NCI-H2171 treated with DMSO at 0.1 percent for 48 hours (cell line): ENCODE measurements at regions not wholly inside any gene's neighbourhood (a gene's known extent, or its start where the extent isn't known, plus 50 kb on each side); places are given as distances from the start of the nearest gene placed in this dataset.
A peak's percentile ranks its signal among the peaks of the same experiment; 100 is the strongest.

Experiments used
- DNase-seq: peaks from one replicate; lab custom pipeline; 2025; lab: John Stamatoyannopoulos, UW

DNA sequence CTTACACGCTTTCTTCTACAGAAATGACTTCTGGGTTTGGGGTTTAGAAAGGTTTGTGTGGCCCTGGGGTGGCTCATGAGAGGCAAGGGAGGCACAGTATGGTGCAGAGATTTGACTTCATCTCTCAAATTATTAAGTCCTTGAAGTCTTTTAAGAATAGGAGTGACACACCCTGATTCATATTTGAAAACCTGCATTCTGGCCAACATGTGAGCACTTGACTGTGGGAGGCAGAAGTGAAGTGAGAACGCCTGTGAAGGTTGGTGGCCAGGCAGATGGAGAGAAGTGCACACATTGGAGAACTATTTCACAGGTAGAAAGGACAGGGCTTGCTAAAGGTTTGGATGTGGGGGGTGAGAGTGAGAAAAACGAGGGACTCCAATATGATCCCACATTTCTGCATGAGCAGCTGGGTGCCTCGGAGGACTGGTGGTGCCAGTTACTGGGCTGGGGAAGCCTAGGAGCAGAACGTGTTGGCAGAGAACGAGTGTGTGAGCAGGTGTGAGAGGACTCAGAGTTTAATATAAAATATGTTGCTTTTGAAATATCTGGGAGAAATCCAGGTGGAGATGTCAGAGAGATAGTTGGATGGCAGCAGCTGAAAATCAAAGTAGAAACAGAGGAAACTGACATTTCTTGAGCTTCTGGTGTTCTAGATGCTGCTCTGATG, 240.0 kb upstream of the ADAMTSL1 start:
- no peak for DNase-seq

DNA sequence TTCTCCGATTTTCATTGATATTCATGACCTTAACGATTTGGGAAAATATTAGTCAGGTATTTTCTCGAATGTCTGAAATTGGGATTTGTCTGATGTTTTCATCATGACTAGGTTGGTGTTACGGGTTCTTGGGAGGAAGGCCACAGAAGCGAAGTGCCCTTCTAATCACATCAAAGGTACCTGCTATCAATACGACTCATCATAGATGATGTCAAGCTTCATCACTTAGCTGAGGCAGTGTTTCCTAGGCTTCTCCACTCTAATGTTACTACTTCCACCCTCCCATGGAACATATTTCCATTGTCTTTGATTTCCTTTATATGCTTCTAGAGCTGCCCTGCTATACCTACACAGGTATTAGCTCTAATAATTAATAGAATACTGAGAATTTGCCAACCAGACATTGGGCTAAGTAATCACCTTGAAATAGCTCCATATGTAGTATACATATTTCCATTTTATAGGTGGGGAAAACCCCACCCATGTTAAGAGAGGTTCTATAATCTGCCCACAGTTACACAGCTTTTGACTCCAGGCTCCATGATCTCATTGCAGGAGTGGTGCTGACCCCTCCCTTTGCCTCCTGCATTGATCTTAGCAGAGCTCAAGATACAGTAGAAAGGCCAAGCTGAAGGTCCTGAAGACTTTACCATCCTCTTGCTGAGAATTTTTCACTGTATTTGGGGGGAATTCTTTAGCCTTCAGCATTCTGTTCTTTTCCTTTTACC, 238.6 kb upstream of the ADAMTSL1 start:
- no peak for DNase-seq

DNA sequence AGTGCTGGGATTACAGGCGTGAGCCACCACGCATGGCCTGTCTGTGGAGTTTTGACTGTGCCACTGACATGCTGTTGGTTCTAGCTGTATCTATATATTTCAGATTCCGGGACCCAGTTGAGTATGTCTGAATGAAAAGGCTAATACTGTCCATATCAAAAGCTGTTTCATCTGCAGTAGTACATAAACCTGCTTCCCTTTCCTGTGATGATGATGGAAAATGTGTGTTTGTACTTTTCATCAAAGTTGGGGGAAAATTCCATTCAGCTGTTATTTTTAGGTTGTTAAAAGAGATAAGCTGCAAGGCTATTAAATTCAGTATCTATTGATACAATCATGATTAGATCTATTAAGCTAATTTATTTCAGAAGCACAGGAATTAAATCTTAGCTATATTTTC, 237.6 kb upstream of the ADAMTSL1 start:
- DNase-seq = no peak

DNA sequence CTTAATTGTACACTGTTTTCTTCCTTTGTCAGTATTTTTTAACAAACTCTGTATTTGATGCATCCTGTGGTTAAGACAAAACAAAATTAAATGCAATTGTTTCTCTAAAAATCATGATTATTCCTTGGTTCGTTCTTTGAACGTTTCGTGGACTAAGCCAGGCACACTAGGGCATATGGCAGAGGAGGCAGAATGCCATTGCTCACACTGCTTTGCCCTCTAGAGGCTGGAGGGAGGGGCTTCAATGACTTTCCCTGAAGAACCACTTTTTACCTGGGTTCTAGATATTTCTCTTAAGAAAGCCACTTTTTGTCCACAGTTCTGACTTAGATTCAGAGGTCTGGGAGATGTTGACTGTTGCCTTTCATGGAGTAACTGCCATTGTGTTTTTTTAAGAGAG, 236.2 kb upstream of the ADAMTSL1 start:
- DNase-seq = no peak

DNA sequence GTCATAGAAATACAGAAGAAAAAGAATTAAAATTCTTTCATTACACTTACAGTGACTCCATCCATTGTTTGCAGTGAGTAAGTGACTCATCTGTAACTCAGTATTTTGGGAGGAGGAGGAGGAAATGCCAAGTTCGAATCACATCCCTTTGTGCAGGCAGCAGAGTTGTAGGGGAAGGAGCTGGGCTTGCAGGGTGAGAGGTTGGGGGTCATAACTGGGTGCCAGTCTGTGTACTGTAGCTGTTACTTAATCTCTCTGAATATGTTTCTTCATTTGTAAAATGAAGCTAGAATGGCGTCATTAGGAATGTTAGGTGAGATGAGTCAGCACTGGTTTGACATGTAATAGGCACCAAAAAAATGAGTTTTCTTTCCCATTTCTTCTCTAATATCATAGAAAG, 235.7 kb upstream of the ADAMTSL1 start:
- no peak for DNase-seq

DNA sequence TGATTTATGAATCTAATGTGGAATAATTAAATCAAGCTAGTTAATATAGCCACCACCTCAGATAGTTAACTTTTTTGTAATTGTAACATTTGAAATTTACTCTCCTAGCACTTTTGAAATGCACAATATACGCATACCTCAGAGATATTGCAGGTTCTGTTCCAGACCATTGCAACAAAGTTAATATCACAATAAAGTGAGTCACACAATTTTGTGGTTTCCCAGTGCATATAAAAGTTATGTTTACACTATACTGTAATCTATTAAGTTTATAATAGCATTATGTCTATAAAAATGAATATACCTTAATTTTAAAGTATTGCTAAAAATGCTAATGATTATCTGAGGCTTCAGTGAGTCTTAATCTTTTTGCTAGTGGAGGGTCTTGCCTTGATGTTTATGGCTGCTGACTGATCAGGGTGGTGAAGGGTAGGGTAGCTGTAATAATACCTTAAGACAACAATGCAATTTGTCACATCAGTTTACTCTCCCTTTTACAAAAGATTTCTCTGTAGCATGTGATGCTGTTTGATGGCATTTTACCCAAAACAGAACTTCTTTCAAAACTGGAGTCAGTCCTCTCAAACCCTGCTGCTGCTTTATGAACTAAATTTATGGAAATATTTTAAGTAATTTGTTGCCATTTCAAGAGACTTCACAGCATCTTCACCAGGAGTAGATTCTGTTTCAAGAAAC, 235.1 kb upstream of the ADAMTSL1 start:
- no peak for DNase-seq

DNA sequence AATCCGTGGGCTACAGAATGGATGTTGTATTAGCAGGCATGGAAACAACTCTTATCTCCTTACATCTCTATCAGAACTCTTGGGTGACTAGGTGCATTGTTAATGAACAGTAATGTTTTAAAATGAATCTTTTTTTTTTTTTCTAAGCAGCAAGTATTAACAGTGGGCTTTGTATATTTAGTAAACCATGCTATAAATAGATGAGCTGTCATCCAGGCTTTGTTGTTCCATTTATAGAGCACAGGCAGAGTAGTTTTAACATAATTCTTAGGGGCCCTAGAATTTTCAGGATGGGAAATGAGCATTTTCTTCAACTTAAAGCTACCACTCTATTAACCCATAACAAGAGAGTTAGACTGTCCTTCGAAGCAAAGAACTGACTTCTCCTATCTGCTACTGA, 233.7 kb upstream of the ADAMTSL1 start:
- DNase-seq = no peak

DNA sequence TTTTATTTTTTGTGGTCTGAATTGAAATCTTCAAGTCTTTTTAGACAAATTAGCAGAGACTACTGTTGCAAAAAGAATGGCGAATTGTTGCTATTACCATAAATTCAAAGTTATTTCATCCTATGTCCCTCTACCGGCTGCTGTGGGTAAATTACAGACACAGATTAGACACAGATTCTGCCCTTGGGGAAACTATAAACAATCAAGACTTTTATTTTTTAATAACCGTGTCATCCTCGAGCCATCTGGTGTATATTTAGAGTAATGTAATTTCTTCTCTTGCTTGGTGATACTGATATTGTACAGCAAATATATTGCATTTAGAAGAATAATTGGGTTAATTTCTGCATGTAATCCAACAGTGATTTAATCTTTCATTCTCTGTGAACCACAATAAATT, 228.0 kb upstream of the ADAMTSL1 start:
- DNase-seq = no peak

DNA sequence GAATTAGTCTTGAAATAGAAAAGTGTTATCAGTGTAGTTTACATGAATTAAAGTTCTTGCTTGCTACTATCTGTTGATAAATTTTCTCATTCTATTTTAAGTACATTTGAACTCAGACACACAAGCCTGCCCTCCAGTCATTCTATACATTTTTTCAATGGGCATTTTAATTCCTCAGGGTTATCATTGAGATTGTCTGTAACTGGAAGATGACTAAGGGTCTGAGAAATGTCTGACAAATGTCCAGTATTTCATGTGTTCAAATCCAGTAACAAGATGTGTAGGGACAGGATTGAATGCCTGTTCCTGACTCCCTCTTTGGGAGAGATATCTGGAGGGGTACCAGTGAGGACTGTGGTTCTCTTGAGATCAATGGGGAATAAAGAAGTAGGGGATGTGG, 223.9 kb upstream of the ADAMTSL1 start:
- no peak for DNase-seq

DNA sequence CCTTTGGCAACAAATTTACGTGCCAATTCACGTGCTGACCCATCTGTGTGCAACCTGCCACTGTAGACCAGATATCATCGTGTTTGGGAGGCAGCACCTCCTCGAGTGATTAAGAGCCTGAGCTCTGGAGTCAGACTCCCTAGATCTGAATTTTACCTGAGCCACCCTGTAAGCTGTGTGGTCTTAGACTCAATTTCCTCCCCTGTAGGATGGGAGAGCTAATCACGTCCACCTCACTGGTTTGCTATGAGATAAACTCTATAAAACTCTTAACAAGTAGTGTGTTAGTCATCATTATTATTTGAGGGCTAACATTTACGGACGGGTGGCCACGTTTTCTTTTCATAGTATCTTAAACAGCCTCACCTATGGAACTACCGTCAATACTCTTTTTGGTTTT, 220.0 kb upstream of the ADAMTSL1 start:
- no peak for DNase-seq

DNA sequence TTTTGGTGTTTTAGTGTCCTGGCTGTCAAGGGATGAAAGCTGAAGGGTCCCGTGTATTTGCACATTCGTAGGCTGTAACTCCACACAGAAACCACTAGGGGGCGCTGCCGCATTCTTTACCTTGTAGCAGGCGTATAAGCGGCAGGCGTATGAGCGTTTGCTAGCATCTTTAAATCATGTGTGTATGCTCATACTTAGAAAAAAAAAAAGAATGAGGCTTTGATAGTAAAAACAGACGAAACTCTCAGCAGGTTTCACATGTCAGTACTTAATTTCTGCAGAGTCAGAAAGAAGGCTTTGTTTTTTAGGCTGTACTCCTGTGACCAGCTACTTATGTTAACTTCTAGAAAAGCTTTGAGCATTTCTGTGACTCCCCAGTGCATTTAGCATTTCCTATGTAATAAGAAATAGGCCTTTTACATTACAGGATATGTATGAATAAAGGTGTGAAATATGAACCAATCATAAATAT, 218.8 kb upstream of the ADAMTSL1 start:
- DNase-seq = peak; percentile 80

DNA sequence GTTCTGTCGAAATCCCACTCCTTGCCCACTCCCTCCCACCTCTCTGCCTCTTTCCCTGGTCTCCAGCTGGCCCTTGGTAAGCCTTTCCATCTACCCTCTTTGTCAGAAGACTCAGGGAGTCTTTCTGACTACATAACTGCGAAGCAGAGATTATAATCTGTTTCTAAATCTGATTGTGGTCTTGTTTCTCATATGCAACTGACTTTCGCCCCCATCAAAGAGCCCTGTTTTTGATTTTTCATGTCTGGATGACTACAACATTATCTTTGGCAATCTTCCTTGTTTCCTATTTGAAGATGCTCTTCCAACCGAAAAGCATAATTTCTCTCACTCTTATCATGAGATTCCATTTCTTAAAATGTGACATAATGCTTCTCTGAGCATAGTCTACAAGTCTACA, 218.2 kb upstream of the ADAMTSL1 start:
- no peak for DNase-seq

DNA sequence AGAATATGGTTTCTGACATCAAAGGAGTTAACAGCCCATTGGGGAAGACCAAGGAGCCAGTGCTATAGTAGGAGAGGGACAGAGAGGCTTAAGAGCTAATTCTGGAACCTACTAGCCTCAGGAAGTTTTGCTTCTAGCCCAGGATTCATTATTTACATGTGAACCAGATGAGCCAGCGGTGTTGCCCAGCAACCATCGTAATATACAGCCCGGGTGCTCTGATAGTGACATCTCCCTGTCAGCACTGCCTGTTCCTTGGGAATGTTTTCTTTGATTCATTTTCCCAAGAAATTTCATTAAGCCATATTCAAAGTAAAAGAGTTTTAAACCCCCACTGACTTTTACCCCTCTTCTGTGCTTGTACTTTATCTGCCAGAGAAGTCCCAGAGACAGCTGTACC, 217.4 kb upstream of the ADAMTSL1 start:
- DNase-seq = no peak

DNA sequence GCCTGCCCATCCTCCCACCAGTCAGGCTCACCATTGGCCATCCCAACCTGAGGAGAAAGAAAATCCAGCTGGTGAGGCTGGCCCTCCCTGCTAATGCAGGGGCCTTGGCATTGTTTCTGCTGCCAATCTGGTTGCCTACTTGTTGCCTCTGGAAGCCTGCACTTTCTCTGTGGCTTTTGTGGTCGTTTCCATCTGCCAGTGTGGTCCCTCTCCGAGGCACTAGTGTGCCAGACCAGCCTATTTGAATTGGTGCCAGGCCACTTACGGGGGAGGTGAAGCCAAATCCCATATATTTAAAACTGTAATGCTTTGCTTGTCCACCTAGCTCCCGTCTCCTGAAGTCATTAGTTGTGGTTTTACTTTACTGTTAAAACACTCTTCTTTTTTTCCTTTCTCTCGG, 213.4 kb upstream of the ADAMTSL1 start:
- peak; percentile 6 for DNase-seq

DNA sequence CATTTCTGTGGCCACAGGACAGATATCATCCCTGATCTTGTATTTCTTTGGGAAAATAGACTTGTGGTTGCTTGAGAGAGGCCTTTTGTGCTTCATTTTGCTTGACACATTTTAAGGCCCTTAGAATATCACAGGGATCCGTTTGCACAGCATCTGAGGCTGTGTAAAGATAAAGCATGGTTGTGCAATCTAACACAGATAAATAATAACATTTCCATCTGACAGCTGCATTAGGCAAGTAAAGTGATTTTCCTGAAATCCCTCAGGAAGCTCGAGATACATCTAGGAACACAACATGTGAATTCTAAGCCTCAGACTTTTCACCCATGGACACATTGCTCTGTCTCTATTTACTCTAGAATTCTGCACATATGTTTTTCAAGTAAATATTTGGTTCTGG, 212.8 kb upstream of the ADAMTSL1 start:
- DNase-seq = no peak

DNA sequence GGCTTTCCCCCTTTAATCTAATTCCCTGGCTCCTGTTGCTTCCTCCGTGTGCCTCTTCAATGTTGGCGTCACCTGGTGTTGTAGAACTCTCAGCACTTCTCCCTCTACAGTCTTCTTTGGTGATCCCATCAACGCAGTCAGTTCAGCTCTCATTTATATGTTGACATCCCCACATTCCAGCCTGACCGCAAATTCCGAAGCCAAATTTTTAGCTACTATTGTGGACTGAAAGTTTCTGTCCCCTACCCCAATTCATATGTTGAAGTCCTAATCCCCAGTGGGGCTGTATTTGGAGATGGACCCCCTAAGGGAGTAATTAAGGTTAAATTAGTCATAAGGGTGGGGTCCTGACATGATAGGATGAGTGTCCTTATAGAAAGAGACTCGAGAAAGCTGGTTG, 210.6 kb upstream of the ADAMTSL1 start:
- DNase-seq = no peak

DNA sequence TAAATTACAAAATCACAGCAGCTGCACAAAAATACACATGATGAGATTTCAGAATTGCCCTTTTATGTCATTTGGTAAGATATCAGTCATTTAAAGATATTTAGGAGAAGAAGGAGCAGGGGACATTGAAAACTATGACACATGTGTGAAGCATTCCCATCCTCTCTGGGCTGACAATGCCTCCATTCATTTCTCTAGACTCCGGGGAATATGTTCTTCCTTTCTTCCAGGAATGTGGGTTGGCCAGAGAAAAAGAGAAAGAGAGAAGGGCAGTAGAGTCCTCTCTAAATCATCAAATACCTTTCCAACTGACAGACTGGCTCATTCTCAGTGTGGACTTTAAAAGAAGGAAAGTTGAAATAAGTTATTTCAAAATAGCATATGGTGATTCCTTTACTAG, 205.6 kb upstream of the ADAMTSL1 start:
- no peak for DNase-seq

DNA sequence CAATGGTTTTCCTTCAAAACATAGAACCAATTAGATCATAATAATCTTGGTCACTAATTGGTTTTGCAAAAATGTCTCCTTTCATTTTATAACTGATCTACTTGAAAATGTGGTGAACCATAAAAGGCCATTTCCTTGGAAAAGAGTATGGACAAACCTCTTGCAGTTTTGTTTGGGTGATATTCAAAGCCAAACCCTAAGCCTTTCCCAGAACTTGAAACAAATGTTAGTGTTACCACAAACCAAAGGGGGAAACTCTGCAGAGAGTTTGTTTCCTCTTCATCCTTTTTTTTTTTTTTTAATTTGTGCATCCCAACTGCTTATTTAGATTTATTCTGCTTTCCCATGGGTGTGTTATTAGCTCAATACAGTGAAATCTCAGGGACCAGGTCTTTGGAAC, 204.4 kb upstream of the ADAMTSL1 start:
- DNase-seq = no peak

DNA sequence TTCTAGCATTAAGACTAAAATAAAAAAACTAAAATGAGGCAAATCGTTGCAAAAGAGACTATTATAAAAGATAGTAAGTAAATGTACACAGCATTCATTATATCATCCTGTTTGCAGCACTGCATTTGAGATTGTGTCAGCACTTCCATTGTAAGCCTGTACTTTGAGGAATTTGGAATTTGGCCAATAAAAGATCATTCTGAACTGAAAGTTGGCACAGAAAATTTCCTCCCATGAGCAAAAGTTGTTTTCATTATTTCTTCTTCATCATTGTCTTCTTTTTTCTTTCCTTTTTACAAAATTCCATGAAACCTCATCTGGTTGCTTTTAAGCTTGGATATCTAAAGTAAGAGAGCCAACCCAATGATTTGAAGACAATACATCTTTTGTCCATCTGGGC, 199.3 kb upstream of the ADAMTSL1 start:
- no peak for DNase-seq

DNA sequence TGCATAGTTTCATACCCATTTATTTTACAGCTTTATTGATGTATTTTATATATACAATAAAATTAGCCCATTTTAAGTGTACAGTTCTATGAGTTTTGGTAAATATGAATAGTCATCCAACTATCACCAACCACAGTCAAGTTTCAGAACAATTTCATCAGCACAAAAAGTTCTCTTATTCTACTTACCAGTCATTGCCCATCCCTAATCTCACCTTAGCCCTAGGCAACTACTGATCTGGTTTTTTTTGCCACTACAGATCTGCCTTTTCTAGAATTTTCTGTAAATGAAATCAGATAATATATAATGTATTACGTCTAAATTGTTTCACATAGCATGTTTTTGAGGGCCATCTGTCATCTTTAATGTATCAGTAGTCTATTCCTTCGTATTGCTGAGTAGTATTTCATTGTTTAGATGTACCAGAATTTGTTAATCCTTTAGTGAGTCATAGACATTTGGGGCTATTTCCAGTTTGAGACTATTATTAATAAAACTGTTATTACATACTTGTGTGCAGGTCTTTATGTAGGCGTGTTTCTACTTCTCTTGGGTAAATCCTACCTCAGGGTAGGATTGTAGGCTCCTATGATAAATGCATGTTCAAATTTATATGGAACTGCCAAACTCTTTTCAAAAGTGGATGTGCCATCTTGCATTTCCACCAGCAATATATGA, 198.5 kb upstream of the ADAMTSL1 start:
- no peak for DNase-seq

DNA sequence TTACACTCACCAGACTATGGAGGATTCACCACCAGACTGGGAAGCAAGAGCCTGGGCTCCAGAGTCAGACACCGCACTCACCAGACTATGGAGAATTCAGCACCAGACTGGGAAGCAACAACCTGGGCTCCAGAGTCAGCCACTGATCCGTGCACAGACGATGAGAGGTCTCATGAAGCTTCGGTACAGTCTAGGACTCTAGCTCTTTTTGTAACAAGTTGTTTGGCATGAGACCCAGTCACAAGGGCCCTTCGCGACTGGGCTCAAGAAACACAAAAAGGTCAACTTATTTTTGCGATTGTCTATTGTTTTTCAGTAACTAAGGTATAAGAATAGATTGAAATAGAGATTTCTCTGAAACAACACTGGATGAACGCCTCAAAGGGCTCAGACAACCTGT, 192.7 kb upstream of the ADAMTSL1 start:
- DNase-seq = no peak

DNA sequence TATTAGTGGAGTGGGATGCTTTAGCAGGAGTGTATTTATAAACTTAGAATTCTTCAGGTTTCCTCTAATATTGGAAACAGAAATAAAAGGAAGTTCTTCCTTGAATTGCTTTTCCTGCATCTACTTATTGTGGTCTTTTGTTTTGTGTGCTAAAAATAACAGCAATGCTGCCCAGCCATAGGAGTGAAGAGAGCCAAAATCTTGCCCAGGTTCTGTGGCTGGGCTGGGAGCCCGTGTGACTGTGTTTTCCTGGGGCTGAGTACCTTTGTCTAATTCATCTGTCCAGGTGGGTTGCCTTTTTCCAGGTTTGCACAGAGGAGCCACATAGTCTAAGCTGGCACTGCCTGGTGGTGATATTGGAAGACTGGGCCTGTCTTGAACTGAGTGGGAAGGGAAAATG, 179.7 kb upstream of the ADAMTSL1 start:
- DNase-seq = no peak

DNA sequence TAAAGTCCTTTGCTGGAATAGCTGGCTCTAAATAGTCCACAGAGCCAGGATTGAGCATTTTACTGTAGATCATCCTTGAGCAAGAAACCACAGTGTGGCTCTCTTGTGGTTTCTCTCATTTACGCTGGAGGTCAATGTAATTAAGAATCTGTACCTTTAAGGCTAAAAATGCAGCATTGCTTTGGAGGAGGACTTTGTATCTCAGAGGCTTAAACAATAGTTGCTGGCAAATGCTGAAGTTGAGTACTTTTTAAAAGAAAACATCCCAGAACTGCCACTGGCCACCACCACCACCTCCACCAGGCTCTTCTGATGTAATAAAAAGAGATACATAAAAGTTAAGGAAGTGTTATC, 177.3 kb upstream of the ADAMTSL1 start:
- DNase-seq = no peak
